ENCODE measurements at regions not wholly inside any gene's neighbourhood (a gene's known extent, or its start where the extent isn't known, plus 50 kb on each side); places are given as distances from the start of the nearest gene placed in this dataset.

DNA sequence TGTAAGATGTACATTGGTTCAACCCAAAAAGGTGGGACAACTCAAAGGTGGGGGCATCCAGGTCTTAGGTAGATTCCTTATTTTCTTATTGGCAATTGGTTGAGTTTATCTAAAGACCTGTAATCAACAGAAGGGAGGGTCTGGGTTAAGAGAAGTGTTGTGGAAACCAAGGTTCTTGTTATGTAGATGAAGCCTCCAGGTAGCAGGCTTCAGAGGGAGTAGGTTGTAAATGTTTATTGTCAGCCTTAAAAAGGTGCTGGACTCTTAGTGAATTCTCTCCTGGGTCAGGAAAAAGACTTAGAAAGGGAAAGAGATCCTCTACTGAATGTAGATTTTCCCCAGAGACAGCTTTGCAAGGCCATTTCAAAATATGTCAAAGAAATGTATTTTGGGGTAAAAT, 125.3 kb upstream of the NDUFV2 start:
- TF ChIP-seq, protein P1, sequence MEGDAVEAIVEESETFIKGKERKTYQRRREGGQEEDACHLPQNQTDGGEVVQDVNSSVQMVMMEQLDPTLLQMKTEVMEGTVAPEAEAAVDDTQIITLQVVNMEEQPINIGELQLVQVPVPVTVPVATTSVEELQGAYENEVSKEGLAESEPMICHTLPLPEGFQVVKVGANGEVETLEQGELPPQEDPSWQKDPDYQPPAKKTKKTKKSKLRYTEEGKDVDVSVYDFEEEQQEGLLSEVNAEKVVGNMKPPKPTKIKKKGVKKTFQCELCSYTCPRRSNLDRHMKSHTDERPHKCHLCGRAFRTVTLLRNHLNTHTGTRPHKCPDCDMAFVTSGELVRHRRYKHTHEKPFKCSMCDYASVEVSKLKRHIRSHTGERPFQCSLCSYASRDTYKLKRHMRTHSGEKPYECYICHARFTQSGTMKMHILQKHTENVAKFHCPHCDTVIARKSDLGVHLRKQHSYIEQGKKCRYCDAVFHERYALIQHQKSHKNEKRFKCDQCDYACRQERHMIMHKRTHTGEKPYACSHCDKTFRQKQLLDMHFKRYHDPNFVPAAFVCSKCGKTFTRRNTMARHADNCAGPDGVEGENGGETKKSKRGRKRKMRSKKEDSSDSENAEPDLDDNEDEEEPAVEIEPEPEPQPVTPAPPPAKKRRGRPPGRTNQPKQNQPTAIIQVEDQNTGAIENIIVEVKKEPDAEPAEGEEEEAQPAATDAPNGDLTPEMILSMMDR (IDR thresholded peaks at IDR 0.05) = no peak
- no peak for TF ChIP-seq TCF7L2 (IDR thresholded peaks at IDR 0.05; ENCODE audit: low read depth, low read length)

Measured in Panc1 (cell line).